ENCODE measurements at regions not wholly inside any gene's neighbourhood (a gene's known extent, or its start where the extent isn't known, plus 50 kb on each side); places are given as distances from the start of the nearest gene placed in this dataset.

DNA sequence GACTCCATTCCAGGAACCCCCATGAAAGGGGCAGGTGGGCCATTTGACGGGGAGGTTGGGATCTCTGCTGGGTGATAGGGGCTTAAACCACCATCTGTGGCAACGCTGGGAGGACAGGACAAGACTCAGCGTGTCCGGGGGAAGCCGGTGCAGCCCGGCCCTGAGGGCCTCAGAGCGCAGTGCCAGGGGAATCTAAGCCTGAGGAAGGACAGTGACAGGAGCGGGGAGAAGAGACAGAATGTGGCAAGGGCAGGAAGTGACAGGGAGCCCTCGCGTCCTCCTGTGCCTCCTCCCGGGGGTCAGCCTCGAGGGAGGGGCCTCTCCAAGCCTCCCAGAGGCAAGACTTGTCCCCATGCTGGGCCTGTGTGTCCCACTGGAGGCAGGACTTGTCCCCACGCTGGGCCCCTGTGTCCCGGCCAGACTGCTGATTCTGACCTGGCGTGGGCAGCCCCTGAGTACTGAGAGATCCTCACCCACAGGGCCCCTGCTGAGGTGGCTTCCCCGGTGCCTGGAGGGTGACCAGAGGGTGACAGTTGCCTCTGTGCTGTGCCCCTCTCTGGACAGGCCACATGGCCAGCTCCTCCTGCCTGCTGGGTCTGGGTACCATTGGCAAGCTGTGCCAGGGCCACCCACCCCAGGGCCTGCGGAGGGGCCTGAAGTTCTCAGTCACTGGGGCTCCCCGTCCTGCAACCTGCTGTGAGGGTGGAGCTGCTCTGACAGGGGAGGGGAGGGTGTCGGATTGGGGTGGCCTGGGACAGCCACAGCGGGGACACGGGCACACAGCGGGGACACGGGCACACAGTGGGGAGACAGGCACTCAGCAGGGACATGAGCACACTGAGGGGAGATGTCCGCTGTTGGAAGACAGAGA lies 676.2 kb downstream of the BRD1 start:
- Histone ChIP-seq H3K36me3 (ENCODE audit: insufficient read depth in 1 of 2, low read depth in 1 of 2) (no peaks in the 10 kb centered on the region), H3K27me3 (ENCODE audit: insufficient read depth in 3 of 3, low read length in 2 of 3) (peaks cover 0 to 19% (median 4%) of the 10 kb centered on the region in 3 donors), H3K27ac (no peak overlapping the region), H3K9me3 (no peaks in the 10 kb centered on the region), H3K4me1 (no peaks in the 10 kb centered on the region), H3K4me3 (no peak overlapping the region)
- WGBS, 3 donors, result 45 to 52% (median 51%) methylated on average over 23 to 24 of the region's 24 CpGs
- DNase-seq (no peak), ATAC-seq (no peak)
- TF ChIP-seq, protein P1, sequence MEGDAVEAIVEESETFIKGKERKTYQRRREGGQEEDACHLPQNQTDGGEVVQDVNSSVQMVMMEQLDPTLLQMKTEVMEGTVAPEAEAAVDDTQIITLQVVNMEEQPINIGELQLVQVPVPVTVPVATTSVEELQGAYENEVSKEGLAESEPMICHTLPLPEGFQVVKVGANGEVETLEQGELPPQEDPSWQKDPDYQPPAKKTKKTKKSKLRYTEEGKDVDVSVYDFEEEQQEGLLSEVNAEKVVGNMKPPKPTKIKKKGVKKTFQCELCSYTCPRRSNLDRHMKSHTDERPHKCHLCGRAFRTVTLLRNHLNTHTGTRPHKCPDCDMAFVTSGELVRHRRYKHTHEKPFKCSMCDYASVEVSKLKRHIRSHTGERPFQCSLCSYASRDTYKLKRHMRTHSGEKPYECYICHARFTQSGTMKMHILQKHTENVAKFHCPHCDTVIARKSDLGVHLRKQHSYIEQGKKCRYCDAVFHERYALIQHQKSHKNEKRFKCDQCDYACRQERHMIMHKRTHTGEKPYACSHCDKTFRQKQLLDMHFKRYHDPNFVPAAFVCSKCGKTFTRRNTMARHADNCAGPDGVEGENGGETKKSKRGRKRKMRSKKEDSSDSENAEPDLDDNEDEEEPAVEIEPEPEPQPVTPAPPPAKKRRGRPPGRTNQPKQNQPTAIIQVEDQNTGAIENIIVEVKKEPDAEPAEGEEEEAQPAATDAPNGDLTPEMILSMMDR (IDR thresholded peaks at IDR 0.05), result no peak
- intact Hi-C loops (cut with DNase I), result loop anchor here in 1 of 2 donors (10.0 kb wide), 1 partner anchor 57 kb away; no protein-coding TSS in a partner anchor

DNA sequence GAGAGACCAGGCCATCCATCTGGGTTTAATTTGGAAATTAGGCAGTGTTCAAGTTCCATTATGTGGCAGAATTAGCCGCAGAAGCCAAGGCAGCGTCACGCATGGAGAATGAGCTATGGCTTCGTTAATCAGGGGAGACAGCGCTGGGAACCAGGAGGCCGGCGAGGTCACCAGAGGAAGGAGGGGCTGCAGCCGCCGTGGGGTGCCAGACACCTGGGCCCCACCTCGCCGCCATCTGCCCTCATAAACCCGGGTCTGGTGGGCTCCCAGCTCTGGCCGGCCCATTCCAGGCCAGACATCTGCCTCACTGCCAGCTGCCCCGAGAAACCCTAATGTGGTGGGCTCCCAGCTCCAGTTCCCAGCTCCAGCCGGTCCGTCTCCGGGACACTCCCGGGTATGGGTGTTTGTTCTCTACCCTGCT lies 676.9 kb downstream of the BRD1 start:
- no peak for DNase-seq
- no peak for ATAC-seq
- intact Hi-C loops (cut with DNase I), result loop anchor here in 1 of 2 donors (10.0 kb wide), 1 partner anchor 56 kb away; no protein-coding TSS in a partner anchor
- Histone ChIP-seq H3K27me3 (ENCODE audit: insufficient read depth in 3 of 3, low read length in 2 of 3) (peaks cover 0 to 19% (median 4%) of the 10 kb centered on the region in 3 donors), H3K4me3 (no peak overlapping the region), H3K27ac (no peak overlapping the region), H3K36me3 (ENCODE audit: insufficient read depth in 1 of 2, low read depth in 1 of 2) (no peaks in the 10 kb centered on the region), H3K9me3 (peaks cover 2% of the 10 kb centered on the region), H3K4me1 (no peaks in the 10 kb centered on the region)
- 21 to 32% (median 25%) methylated on average over 16 to 18 of the region's 18 CpGs for WGBS, 3 donors
- TF ChIP-seq, protein P1 (IDR thresholded peaks at IDR 0.05), result no peak

DNA sequence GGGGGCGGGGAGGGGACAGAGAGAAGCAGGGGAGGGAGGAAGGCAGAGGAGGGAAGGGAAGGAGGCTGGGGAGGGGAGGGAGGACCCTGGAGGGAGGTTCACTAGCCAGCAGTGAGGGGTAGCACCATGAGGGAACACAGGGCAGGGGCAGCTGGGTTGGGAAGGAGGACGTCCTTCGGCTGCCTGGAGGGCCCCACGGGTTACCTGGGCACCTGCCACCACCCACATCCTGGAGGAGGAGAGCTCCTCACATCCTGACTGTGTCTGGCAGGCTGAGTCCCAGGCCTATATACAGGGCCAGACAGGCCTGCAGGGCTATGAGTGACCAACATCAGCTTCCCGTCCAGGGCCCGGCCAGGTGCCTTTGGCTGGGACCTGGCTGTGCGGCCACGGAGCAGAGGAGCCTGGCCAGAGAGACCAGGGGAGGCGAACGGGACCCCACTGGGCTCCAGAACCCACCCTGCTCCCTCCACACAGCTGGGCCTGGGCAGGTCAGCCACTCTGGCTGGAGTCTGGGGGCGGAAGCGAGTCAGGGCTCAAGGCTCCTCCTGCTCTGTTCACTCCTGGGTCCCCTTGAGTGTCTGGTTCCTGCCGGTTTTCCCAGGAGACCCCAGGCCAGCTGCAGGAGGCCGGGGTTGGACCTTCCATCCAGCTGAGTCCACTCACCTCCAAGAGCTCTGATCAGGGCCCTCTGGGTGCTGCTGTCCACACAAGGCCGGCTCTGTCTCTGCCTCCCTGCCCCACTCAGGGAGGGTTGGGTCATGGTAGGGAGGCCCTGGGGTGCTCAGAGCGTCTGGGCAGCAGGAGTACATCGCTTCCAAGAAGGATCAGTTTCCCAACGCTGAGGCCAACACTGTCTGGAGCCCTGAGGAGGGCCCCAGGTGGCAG lies 677.7 kb downstream of the BRD1 start:
- intact Hi-C loops (cut with DNase I), result loop anchor here in 1 of 2 donors (10.0 kb wide), 1 partner anchor 55 kb away; no protein-coding TSS in a partner anchor
- DNase-seq (no peak), ATAC-seq (no peak)
- 54 to 67% (median 57%) methylated on average over 17 to 18 of the region's 18 CpGs for WGBS, 3 donors
- Histone ChIP-seq H3K27me3 (ENCODE audit: insufficient read depth in 3 of 3, low read length in 2 of 3) (peaks cover 0 to 20% (median 4%) of the 10 kb centered on the region in 3 donors), H3K4me1 (no peaks in the 10 kb centered on the region), H3K4me3 (no peak overlapping the region), H3K36me3 (ENCODE audit: insufficient read depth in 1 of 2, low read depth in 1 of 2) (no peaks in the 10 kb centered on the region), H3K9me3 (peaks cover 5% of the 10 kb centered on the region), H3K27ac (no peak overlapping the region)
- TF ChIP-seq, protein P1 (IDR thresholded peaks at IDR 0.05), result no peak

DNA sequence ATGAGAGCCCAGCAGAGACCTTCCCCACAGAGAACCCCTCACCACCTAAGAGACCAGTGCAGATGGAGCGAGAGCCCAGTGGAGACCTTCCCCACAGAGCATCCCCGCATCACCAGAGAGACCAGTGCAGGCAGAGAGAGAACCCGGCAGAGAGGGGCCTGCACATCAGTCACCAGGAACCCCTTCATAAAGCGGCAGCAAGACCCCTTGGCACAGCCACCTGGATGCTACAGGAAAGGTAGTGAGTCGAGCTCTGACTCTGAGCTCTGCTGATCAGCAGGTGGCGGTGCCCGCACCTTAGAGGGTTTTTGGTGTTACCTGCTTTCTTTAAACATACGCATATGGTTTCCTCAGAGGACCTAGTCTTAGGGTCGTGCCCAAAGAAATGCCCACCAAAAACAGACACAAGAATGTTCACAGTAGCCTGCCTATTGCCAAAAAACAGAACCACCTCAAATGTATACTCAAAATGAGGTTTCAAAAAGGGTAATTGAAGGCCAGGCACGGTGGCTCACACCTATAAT lies 678.7 kb downstream of the BRD1 start:
- TF ChIP-seq, protein P1 (IDR thresholded peaks at IDR 0.05), result no peak
- H3K27ac ChIP-seq, result no peak overlapping the region
- no peaks in the 10 kb centered on the region for H3K36me3 ChIP-seq (ENCODE audit: insufficient read depth in 1 of 2, low read depth in 1 of 2)
- H3K9me3 ChIP-seq, result peaks cover 5% of the 10 kb centered on the region
- H3K4me1 ChIP-seq, result no peaks in the 10 kb centered on the region
- WGBS, 3 donors, result 68 to 76% (median 75%) methylated on average over 8 to 10 of the region's 10 CpGs
- H3K4me3 ChIP-seq, result no peak overlapping the region
- peaks cover 0 to 23% (median 4%) of the 10 kb centered on the region in 3 donors for H3K27me3 ChIP-seq (ENCODE audit: insufficient read depth in 3 of 3, low read length in 2 of 3)
- no peak for ATAC-seq
- intact Hi-C loops (cut with DNase I), result no loop called here
- no peak for DNase-seq

All from psoas muscle (tissue), 7 donors.